Mammary epithelial cell (primary cell): ENCODE measurements at regions not wholly inside any gene's neighbourhood (a gene's known extent, or its start where the extent isn't known, plus 50 kb on each side); places are given as distances from the start of the nearest gene placed in this dataset.

Experiments used
- EZH2 ChIP-seq: IDR thresholded peaks from 2 replicates; pipeline ENCODE4 v1.6.1; 2012; ENCODE audit warnings: low read length, inconsistent platforms, borderline replicate concordance
- TF ChIP-seq, protein P1 (sequence below), 2 donors: IDR thresholded peaks in 1 of 2; conservative IDR thresholded peaks in 1 of 2; 2 replicates each; pipeline ENCODE4 v1.5.1; 2011 to 2012; ENCODE audit warnings: inconsistent platforms in 2 of 2, low read length in 2 of 2, mild to moderate bottlenecking in 2 of 2, control low read depth in 1 of 2, low read depth in 1 of 2; ENCODE audit not compliant: insufficient read depth in 1 of 2; ENCODE audit errors: extremely low read depth in 1 of 2

DNA sequence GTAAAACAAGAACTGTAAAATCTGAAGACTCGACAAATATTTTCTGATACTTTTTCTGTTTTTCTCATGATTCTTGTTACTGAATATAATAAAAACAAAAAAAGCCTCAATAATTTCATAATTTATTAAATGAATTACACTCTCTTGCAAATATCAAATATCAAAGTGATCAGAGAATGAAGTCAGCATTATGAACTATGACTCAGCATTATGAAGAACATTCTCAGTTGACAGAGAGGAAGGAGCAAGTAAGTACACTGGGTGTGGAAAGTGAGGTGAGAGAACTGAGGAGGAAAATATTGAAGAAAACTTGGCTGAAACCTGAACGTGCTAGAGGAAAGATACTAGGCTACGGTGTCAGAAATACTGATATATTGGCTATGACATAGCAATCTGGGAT, 529.5 kb downstream of the KCNT2 start:
- TF ChIP-seq, protein P1, sequence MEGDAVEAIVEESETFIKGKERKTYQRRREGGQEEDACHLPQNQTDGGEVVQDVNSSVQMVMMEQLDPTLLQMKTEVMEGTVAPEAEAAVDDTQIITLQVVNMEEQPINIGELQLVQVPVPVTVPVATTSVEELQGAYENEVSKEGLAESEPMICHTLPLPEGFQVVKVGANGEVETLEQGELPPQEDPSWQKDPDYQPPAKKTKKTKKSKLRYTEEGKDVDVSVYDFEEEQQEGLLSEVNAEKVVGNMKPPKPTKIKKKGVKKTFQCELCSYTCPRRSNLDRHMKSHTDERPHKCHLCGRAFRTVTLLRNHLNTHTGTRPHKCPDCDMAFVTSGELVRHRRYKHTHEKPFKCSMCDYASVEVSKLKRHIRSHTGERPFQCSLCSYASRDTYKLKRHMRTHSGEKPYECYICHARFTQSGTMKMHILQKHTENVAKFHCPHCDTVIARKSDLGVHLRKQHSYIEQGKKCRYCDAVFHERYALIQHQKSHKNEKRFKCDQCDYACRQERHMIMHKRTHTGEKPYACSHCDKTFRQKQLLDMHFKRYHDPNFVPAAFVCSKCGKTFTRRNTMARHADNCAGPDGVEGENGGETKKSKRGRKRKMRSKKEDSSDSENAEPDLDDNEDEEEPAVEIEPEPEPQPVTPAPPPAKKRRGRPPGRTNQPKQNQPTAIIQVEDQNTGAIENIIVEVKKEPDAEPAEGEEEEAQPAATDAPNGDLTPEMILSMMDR (conservative IDR thresholded peaks at IDR 0.05 in 1 of 2, IDR thresholded peaks at IDR 0.05 in 1 of 2; ENCODE audit: extremely low read depth in 1 of 2, insufficient read depth in 1 of 2, low read depth in 1 of 2, low read length in 2 of 2): no peak
- no peak for TF ChIP-seq EZH2
